Activated naive CD4-positive, alpha-beta T cell treated with anti-CD3 and anti-CD28 coated beads, Interleukin-2, amount 50 U/mL, for 24 hours (primary cell): ENCODE measurements at regions not wholly inside any gene's neighbourhood (a gene's known extent, or its start where the extent isn't known, plus 50 kb on each side); places are given as distances from the start of the nearest gene placed in this dataset.

Source experiments
- H3K27ac Mint-ChIP-seq: one replicate; pipeline ENCODE4 v1.8.0; 2021; ENCODE audit warnings: mild to moderate bottlenecking, mixed read lengths
- H3K27me3 Mint-ChIP-seq: one replicate; pipeline ENCODE4 v1.8.0; 2021; ENCODE audit warnings: mixed read lengths
- H3K36me3 Mint-ChIP-seq: one replicate; pipeline ENCODE4 v1.8.0; 2021; ENCODE audit warnings: mixed read lengths
- H3K4me1 Mint-ChIP-seq: one replicate; pipeline ENCODE4 v1.8.0; 2021; ENCODE audit warnings: mixed read lengths
- H3K4me3 Mint-ChIP-seq: one replicate; pipeline ENCODE4 v1.8.0; 2021; ENCODE audit warnings: mild to moderate bottlenecking, mixed read lengths
- H3K9me3 Mint-ChIP-seq: one replicate; pipeline ENCODE4 v1.8.0; 2021; ENCODE audit warnings: mixed read lengths

- Mint-ChIP-seq H3K4me1 (no peaks in the 10 kb centered on the region), H3K4me3 (no peak overlapping the region), H3K27ac (no peak overlapping the region), H3K27me3 (no peaks in the 10 kb centered on the region), H3K36me3 (no peaks in the 10 kb centered on the region), H3K9me3 (no peaks in the 10 kb centered on the region)
Observed at GRCh38 chr1:222040955-222041354, 299.1 kb upstream of the DUSP10 start.

- Mint-ChIP-seq H3K4me3 (no peak overlapping the region), H3K27ac (no peak overlapping the region), H3K9me3 (no peaks in the 10 kb centered on the region), H3K27me3 (peaks cover under 1% of the 10 kb centered on the region), H3K4me1 (no peaks in the 10 kb centered on the region), H3K36me3 (no peaks in the 10 kb centered on the region)
Observed at GRCh38 chr1:222040121-222040805, 298.4 kb upstream of the DUSP10 start.

- H3K36me3 Mint-ChIP-seq, result no peaks in the 10 kb centered on the region
- no peaks in the 10 kb centered on the region for H3K4me1 Mint-ChIP-seq
- no peak overlapping the region for H3K27ac Mint-ChIP-seq
- no peak overlapping the region for H3K4me3 Mint-ChIP-seq
- H3K27me3 Mint-ChIP-seq, result peaks cover 2% of the 10 kb centered on the region
- H3K9me3 Mint-ChIP-seq, result no peaks in the 10 kb centered on the region
Observed at GRCh38 chr1:222038971-222039370, 297.1 kb upstream of the DUSP10 start.

GRCh38 chr1:222037720-222038119 lies 295.8 kb upstream of the DUSP10 start:
- H3K4me3 Mint-ChIP-seq, result no peak overlapping the region
- no peak overlapping the region for H3K27ac Mint-ChIP-seq
- H3K36me3 Mint-ChIP-seq, result no peaks in the 10 kb centered on the region
- H3K9me3 Mint-ChIP-seq, result no peaks in the 10 kb centered on the region
- peaks cover 2% of the 10 kb centered on the region for H3K27me3 Mint-ChIP-seq
- H3K4me1 Mint-ChIP-seq, result no peaks in the 10 kb centered on the region

GRCh38 chr1:222034790-222035189 lies 292.9 kb upstream of the DUSP10 start:
- Mint-ChIP-seq H3K36me3 (no peaks in the 10 kb centered on the region), H3K27ac (no peak overlapping the region), H3K27me3 (peaks cover 3% of the 10 kb centered on the region)

GRCh38 chr1:222033450-222033849 lies 291.6 kb upstream of the DUSP10 start:
- peaks cover 3% of the 10 kb centered on the region for H3K27me3 Mint-ChIP-seq
- H3K36me3 Mint-ChIP-seq, result no peaks in the 10 kb centered on the region
- H3K9me3 Mint-ChIP-seq, result no peaks in the 10 kb centered on the region
- H3K4me3 Mint-ChIP-seq, result no peak overlapping the region
- no peaks in the 10 kb centered on the region for H3K4me1 Mint-ChIP-seq
- no peak overlapping the region for H3K27ac Mint-ChIP-seq

More at GRCh38 chr1:222034790-222035189, 292.9 kb upstream of the DUSP10 start:
- Mint-ChIP-seq H3K9me3 (no peaks in the 10 kb centered on the region), H3K4me3 (peak overlapping the region; percentile 24), H3K4me1 (no peaks in the 10 kb centered on the region)

GRCh38 chr1:222031318-222031717 lies 289.4 kb upstream of the DUSP10 start:
- H3K4me3 Mint-ChIP-seq, result no peak overlapping the region
- no peaks in the 10 kb centered on the region for H3K9me3 Mint-ChIP-seq
- H3K4me1 Mint-ChIP-seq, result no peaks in the 10 kb centered on the region
- no peak overlapping the region for H3K27ac Mint-ChIP-seq
- no peaks in the 10 kb centered on the region for H3K36me3 Mint-ChIP-seq
- H3K27me3 Mint-ChIP-seq, result peaks cover 3% of the 10 kb centered on the region

GRCh38 chr1:222028676-222029075 lies 286.8 kb upstream of the DUSP10 start:
- H3K4me1 Mint-ChIP-seq, result no peaks in the 10 kb centered on the region
- H3K27ac Mint-ChIP-seq, result no peak overlapping the region
- H3K27me3 Mint-ChIP-seq, result peaks cover 1% of the 10 kb centered on the region
- no peaks in the 10 kb centered on the region for H3K36me3 Mint-ChIP-seq
- H3K9me3 Mint-ChIP-seq, result no peaks in the 10 kb centered on the region
- H3K4me3 Mint-ChIP-seq, result no peak overlapping the region

GRCh38 chr1:222028116-222028515 lies 286.2 kb upstream of the DUSP10 start:
- Mint-ChIP-seq H3K4me1 (no peaks in the 10 kb centered on the region), H3K36me3 (no peaks in the 10 kb centered on the region), H3K4me3 (no peak overlapping the region), H3K9me3 (no peaks in the 10 kb centered on the region), H3K27me3 (peaks cover 1% of the 10 kb centered on the region), H3K27ac (no peak overlapping the region)

GRCh38 chr1:222026280-222026679 lies 284.4 kb upstream of the DUSP10 start:
- Mint-ChIP-seq H3K27ac (no peak overlapping the region), H3K27me3 (peaks cover 5% of the 10 kb centered on the region), H3K36me3 (no peaks in the 10 kb centered on the region), H3K4me1 (no peaks in the 10 kb centered on the region), H3K4me3 (no peak overlapping the region), H3K9me3 (no peaks in the 10 kb centered on the region)

GRCh38 chr1:222023025-222023424 lies 281.1 kb upstream of the DUSP10 start:
- H3K36me3 Mint-ChIP-seq, result no peaks in the 10 kb centered on the region
- peaks cover 5% of the 10 kb centered on the region for H3K27me3 Mint-ChIP-seq
- H3K4me1 Mint-ChIP-seq, result no peaks in the 10 kb centered on the region
- no peak overlapping the region for H3K27ac Mint-ChIP-seq
- H3K9me3 Mint-ChIP-seq, result no peaks in the 10 kb centered on the region
- no peak overlapping the region for H3K4me3 Mint-ChIP-seq

- H3K4me3 Mint-ChIP-seq, result no peak overlapping the region
- no peak overlapping the region for H3K27ac Mint-ChIP-seq
- H3K27me3 Mint-ChIP-seq, result peaks cover 5% of the 10 kb centered on the region
- H3K36me3 Mint-ChIP-seq, result no peaks in the 10 kb centered on the region
- no peaks in the 10 kb centered on the region for H3K4me1 Mint-ChIP-seq
- no peaks in the 10 kb centered on the region for H3K9me3 Mint-ChIP-seq
Observed at GRCh38 chr1:222021129-222021528, 279.2 kb upstream of the DUSP10 start.

GRCh38 chr1:222020553-222020952 lies 278.7 kb upstream of the DUSP10 start:
- Mint-ChIP-seq H3K27me3 (peaks cover 5% of the 10 kb centered on the region), H3K36me3 (no peaks in the 10 kb centered on the region), H3K27ac (no peak overlapping the region), H3K4me1 (no peaks in the 10 kb centered on the region), H3K4me3 (no peak overlapping the region), H3K9me3 (no peaks in the 10 kb centered on the region)

- no peaks in the 10 kb centered on the region for H3K36me3 Mint-ChIP-seq
- H3K27me3 Mint-ChIP-seq, result peaks cover 5% of the 10 kb centered on the region
- no peaks in the 10 kb centered on the region for H3K9me3 Mint-ChIP-seq
- no peak overlapping the region for H3K4me3 Mint-ChIP-seq
- H3K4me1 Mint-ChIP-seq, result no peaks in the 10 kb centered on the region
- H3K27ac Mint-ChIP-seq, result no peak overlapping the region
Observed at GRCh38 chr1:222019029-222019428, 277.1 kb upstream of the DUSP10 start.

GRCh38 chr1:222018041-222018440 lies 276.2 kb upstream of the DUSP10 start:
- H3K4me1 Mint-ChIP-seq, result no peaks in the 10 kb centered on the region
- no peak overlapping the region for H3K27ac Mint-ChIP-seq
- no peaks in the 10 kb centered on the region for H3K36me3 Mint-ChIP-seq
- peaks cover 5% of the 10 kb centered on the region for H3K27me3 Mint-ChIP-seq
- no peaks in the 10 kb centered on the region for H3K9me3 Mint-ChIP-seq
- H3K4me3 Mint-ChIP-seq, result no peak overlapping the region

GRCh38 chr1:222015686-222016085 lies 273.8 kb upstream of the DUSP10 start:
- Mint-ChIP-seq H3K36me3 (no peaks in the 10 kb centered on the region), H3K4me1 (no peaks in the 10 kb centered on the region), H3K4me3 (no peak overlapping the region), H3K27me3 (no peaks in the 10 kb centered on the region), H3K9me3 (no peaks in the 10 kb centered on the region), H3K27ac (no peak overlapping the region)

- Mint-ChIP-seq H3K27ac (peak overlapping the region; percentile 31), H3K9me3 (no peaks in the 10 kb centered on the region), H3K36me3 (no peaks in the 10 kb centered on the region), H3K27me3 (no peaks in the 10 kb centered on the region), H3K4me3 (no peak overlapping the region), H3K4me1 (no peaks in the 10 kb centered on the region)
Observed at GRCh38 chr1:222014001-222014400, 272.1 kb upstream of the DUSP10 start.
